HG02973 (cell line): ENCODE measurements at regions not wholly inside any gene's neighbourhood (a gene's known extent, or its start where the extent isn't known, plus 50 kb on each side); places are given as distances from the start of the nearest gene placed in this dataset.
"Not testable (repeated sequence)": the region's sequence is repeated elsewhere in the genome, so short reads cannot be mapped to it uniquely, and the experiment has no call there.

Source experiments
- ATAC-seq: cut with Tn5 transposase; IDR thresholded peaks from one replicate; pipeline ENCODE4 v1.9.1; 2021; ENCODE audit warnings: moderate library complexity; ENCODE audit not compliant: unreplicated experiment

GRCh38 chr1:185441605-185442004 is 124.6 kb upstream of the IVNS1ABP start:
- no peak for ATAC-seq

DNA sequence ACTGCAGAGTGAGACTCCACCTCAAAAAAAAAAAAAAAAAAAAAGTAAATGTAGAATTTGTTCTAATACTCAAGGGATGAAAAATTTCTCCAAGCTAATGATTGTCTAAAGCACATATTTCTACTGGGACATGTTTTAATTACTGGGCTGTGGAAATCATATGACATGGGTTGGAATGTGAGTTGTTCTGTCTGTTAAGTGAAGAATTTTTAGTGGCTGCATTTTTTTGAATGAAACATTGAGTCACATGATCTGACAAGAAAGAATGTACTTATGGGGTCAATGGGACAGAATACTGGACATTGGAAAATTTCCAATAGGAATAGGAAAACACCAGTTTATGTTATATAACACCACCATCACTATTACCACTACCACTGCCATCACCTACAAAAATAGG is 123.8 kb upstream of the IVNS1ABP start:
- ATAC-seq: no peak

- ATAC-seq: peak; percentile 93
Measured at GRCh38 chr1:185439727-185440415, 122.8 kb upstream of the IVNS1ABP start.

GRCh38 chr1:185438936-185439335 is 121.9 kb upstream of the IVNS1ABP start:
- no peak for ATAC-seq

GRCh38 chr1:185435696-185436379 is 118.8 kb upstream of the IVNS1ABP start:
- ATAC-seq: no peak

GRCh38 chr1:185434721-185435120 is 117.7 kb upstream of the IVNS1ABP start:
- ATAC-seq: no peak

DNA sequence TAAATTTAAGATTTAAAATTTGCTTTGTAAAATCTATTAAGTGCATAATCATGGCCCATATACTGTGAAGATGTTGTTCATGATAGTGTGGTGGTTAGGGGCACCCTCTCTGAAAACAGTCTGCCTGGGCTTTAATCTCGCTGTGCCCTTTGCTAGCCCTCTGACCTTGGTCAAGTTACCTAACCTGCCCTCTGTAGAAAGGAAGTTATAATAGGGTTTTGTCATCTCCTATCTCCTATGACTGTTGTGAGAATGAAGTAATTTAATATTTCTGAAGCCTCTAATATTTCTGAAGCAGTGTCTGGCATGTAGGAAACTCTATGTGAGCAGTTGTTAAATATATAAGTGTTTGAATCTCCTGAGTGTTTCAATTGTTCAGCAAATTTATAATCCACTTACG is 116.6 kb upstream of the IVNS1ABP start:
- no peak for ATAC-seq

DNA sequence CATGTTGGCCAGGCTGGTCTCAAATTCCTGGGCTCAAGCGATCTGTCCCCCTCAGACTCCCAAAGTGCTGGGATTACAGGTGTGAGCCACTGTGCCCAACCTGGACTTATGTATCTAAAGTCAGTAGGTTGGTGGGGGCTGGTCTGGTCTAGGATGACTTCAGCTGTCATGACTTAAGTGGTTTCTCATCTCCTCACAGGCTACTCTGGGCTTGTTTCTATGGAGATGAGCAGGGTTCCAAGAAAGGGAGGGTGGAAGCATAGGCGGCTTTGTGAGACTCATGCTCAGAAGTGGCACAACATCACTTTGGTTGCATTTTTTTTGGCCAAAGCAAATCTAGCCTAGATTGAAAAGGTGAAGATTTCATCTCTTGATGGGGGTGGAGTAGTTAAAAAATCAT is 115.9 kb upstream of the IVNS1ABP start:
- ATAC-seq: no peak

DNA sequence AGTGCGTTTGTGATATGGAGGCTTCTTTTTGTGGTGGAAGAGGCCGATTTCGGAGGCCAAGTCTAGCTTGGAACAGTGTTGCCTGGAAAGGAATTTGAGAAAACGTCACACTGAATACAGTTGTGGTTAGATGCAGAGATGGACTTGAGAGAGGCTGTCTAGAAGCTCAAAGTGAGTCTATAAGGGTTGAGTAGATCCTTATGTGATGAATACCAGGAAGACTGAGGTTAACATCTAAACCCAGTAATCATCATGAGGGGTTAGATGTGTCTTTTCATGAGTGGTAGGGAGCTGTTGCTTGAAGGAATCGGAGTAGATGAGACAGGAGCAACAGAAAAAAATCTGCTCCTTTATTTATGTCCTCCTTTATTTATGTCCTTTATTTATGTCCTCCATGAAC is 114.6 kb upstream of the IVNS1ABP start:
- ATAC-seq: no peak

DNA sequence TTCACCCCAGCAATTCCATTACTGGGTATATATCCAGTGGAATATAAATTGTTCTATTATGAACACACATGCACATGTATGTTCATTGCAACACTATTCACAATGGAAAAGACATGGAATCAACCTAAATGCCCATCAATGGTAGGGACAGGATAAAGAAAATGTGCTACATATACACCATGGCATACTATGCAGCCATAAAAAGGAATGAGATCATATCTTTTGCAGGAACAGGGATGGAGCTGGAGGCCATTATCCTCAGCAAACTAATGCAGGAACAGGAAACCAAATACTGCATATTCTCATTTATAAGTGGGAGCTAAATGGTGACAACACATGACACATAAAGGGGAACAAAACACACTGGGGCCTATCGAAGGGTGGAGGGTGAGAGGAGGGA is 112.6 kb upstream of the IVNS1ABP start:
- not testable (repeated sequence) for ATAC-seq

DNA sequence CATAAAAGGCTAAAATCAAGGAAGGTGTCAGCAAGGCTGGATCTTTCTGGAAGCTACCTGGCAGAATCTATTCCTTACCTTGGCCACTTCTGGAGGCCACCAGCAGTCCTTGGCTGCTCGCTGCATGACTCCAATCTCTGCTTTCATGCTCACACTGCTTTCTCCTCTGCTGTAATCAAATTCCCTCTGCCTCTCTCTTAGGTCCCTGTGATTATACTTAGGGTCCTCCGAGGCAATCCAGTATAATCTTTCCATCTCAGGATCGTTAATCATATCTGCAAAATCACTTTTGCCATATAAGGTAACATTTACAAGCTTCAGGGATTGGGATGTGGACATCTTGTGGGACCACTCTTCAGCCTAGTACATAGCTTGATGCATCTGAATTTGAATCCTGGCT is 110.7 kb upstream of the IVNS1ABP start:
- no peak for ATAC-seq

GRCh38 chr1:185427264-185427663 is 110.2 kb upstream of the IVNS1ABP start:
- ATAC-seq: no peak

- no peak for ATAC-seq
Measured at GRCh38 chr1:185426848-185427247, 109.8 kb upstream of the IVNS1ABP start.

GRCh38 chr1:185425163-185425562 is 108.1 kb upstream of the IVNS1ABP start:
- ATAC-seq: no peak

GRCh38 chr1:185421485-185422107 is 104.6 kb upstream of the IVNS1ABP start:
- no peak for ATAC-seq

DNA sequence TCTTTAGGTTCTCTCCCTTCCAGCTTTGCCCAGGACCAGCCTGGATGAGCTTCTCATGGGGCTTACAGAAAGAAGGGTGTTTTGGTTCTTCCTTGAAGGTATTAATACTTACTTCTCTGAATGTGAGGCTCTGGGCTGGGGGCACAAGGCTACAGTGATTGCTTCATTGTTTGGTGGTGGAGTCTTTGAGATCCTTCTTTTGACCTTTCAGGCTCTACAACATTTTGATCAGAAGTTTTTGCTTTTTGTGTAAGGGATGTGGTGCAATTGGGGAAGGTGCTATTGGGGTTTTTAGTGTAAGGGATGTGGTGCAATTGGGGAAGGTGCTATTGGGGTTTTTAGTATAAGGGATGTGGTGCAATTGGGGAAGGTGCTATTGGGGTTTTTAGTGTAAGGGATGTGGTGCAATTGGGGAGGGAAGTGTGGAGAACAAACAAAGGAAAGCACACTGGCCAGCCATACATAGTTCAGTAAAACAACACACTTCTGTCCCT is 103.6 kb upstream of the IVNS1ABP start:
- no peak for ATAC-seq

DNA sequence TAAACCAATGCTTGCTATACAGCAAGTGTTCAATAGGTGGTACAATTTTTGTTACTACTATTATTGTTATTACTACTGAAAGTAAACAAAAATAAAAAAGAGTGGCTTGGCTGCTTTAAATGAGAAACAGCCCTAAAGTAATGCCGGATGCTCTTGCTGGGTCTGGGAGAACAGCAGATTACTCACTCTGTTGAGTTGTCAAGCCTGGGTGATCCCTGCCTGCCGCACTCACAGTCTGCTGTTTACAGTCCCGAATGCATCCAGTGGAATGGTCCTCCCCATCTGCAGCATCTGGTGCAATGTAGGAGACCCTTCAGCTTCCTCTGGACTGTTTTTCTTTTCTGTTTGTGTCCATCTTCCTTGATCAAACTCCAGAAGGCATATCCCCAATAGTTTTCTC is 102.7 kb upstream of the IVNS1ABP start:
- no peak for ATAC-seq

DNA sequence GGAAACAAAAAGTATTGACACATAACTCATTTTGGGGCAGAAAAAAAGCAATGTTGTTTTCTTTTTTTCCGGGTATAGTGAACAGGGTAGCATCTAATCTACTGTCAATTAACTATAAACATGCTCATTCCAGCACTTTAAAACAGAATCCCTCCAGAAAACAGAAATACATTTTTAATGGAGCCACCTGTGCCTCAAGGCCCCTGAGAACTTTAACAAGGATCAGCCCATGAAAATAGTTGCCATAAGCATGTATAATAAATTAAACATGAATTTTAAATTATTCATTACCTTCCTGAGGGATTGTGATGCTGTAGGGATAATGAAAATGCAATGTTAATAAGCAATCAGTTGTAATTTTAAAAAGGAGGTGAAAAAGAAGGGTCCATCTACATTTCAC is 101.4 kb upstream of the IVNS1ABP start:
- ATAC-seq: no peak

- ATAC-seq: no peak
Measured at GRCh38 chr1:185412385-185413087, 95.5 kb upstream of the IVNS1ABP start.

GRCh38 chr1:185409763-185410528 is 92.9 kb upstream of the IVNS1ABP start:
- no peak for ATAC-seq

DNA sequence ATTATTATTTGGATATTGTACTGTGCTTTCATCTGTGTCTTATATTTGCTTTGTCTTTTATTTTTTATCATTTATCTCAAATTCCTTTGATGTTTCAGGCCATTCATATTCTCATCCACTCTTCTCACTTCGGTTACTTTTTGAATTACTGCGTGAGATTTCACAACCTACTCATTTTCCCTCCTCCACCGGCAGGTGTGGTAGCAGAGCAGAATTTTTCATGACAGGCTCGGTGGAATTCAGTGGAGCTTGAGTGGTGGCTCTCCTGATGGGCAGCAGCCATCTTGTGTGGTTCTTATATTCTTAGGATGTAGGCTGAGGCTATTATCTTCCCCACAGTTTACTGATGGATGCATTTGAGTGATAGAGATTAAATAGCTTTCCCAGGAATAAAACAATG is 92.3 kb upstream of the IVNS1ABP start:
- ATAC-seq: no peak
